GM12878 (cell line): ENCODE measurements at regions not wholly inside any gene's neighbourhood (a gene's known extent, or its start where the extent isn't known, plus 50 kb on each side); places are given as distances from the start of the nearest gene placed in this dataset.

Source experiments
- ATAC-seq: fragments of 200-7000 bp; cut with Tn5 transposase; 3 replicates; pipeline ENCODE4 v1.9.1; 2020; ENCODE audit warnings: mild to moderate bottlenecking, moderate library complexity
- BruUV-seq: library from RNA; stranded (reverse); fragments of 400-500 nt; replicated peaks from 2 replicates; lab custom pipeline; 2021; lab: Mats Ljungman, UMichigan
- CTCF ChIA-PET: fragments of 300-600 bp; sonication (Branson Sonifier 250); formaldehyde crosslinking; extraction: SDS; loops from one replicate; lab custom pipeline; 2021; ENCODE audit warnings: inconsistent platforms; lab: Yijun Ruan, JAX
- POLR2A ChIA-PET: fragments of 350-600 bp; formaldehyde crosslinking; extraction: SDS; loops from one replicate; lab custom pipeline; 2021; ENCODE audit warnings: inconsistent platforms; lab: Charles Lee
- RAD21 ChIA-PET: fragments of 300-600 bp; sonication (Branson Sonifier 250); formaldehyde crosslinking; loops from one replicate; lab custom pipeline; 2023; ENCODE audit warnings: antibody characterized with exemption; ENCODE audit not compliant: unreplicated experiment; lab: Charles Lee
- SMC1A ChIA-PET: fragments of 300-600 bp; sonication (Branson Sonifier 250); formaldehyde crosslinking; loops from one replicate; lab custom pipeline; 2023; ENCODE audit not compliant: unreplicated experiment, uncharacterized antibody; lab: Charles Lee
- DNase-seq: peaks from one replicate; pipeline ENCODE4 v3.0.0-alpha.2; 2011; ENCODE audit warnings: low read depth, low spot score
- FAIRE-seq: peaks from 3 replicates; lab custom pipeline; 2011; peaks lifted over from hg19 to GRCh38; lab: Jason Lieb, UNC
- H2AFZ ChIP-seq: 2 replicates; pipeline ENCODE4 v1.6.0; 2011; ENCODE audit warnings: low read depth, low read length, control low read depth; ENCODE audit not compliant: control insufficient read depth
- H3K27ac ChIP-seq: 2 replicates; pipeline ENCODE4 v1.5.1; 2011; ENCODE audit warnings: control low read depth; ENCODE audit not compliant: control insufficient read depth, insufficient read depth
- H3K27me3 ChIP-seq, 2 experiments: replicated peaks in 1 of 2; 2 replicates each; pipeline versions ENCODE4 v1.6.0 to v1.6.1; 2011; ENCODE audit warnings: low read length in 1 of 2; ENCODE audit not compliant: control insufficient read depth in 2 of 2, insufficient read depth in 2 of 2
- H3K36me3 ChIP-seq, 2 experiments: 2 replicates each; pipeline ENCODE4 v1.5.1; 2011; ENCODE audit warnings: low read length in 1 of 2; ENCODE audit not compliant: control insufficient read depth in 2 of 2, insufficient read depth in 2 of 2
- H3K4me1 ChIP-seq: 2 replicates; pipeline ENCODE4 v1.6.1; 2011; ENCODE audit warnings: mild to moderate bottlenecking, low read length, moderate library complexity, mixed read lengths; ENCODE audit not compliant: control insufficient read depth, insufficient read depth
- H3K4me2 ChIP-seq: 2 replicates; pipeline ENCODE4 v1.6.0; 2011; ENCODE audit warnings: control low read depth; ENCODE audit not compliant: control insufficient read depth, insufficient read depth
- H3K4me3 ChIP-seq: fragments of 200-600 bp; sonication (generic); 2 replicates; pipeline ENCODE4 v1.5.1; 2016
- H3K79me2 ChIP-seq: 2 replicates; pipeline ENCODE4 v1.6.0; 2011; ENCODE audit warnings: low read length; ENCODE audit not compliant: control insufficient read depth, insufficient read depth
- H3K9ac ChIP-seq: 2 replicates; pipeline ENCODE4 v1.8.0; 2011; ENCODE audit warnings: low read length, control low read depth, mixed read lengths; ENCODE audit not compliant: control insufficient read depth, insufficient read depth
- H3K9me3 ChIP-seq: replicated peaks from 3 replicates; pipeline ENCODE4 v1.5.1; 2011; ENCODE audit warnings: mild to moderate bottlenecking, low read length; ENCODE audit not compliant: control insufficient read depth, insufficient read depth
- H4K20me1 ChIP-seq: 2 replicates; pipeline ENCODE4 v1.6.0; 2011; ENCODE audit not compliant: control insufficient read depth, insufficient read depth
- LARP7 ChIP-seq: fragments of 450-650 bp; IDR thresholded peaks from 2 replicates; pipeline ENCODE4 v1.6.1; 2017; ENCODE audit warnings: mild to moderate bottlenecking
- SMC3 ChIP-seq: IDR thresholded peaks from 2 replicates; pipeline ENCODE4 v1.6.1; 2011; ENCODE audit warnings: low read length, improper control_type of control experiment, borderline replicate concordance
- SREBF2 ChIP-seq: IDR thresholded peaks from 2 replicates; pipeline ENCODE4 v1.6.1; 2012; ENCODE audit warnings: mild to moderate bottlenecking, low read length
- WGBS: methylation state at CpG from one replicate; pipeline ENCODE4 v1.1.6; 2016; ENCODE audit warnings: low lambda C conversion rate; ENCODE audit not compliant: insufficient replicate concordance, insufficient coverage; ENCODE audit errors: missing lambda C conversion rate; 5-methylcytosine and 5-hydroxymethylcytosine counted together
- in situ Hi-C: fragments of 300-500 bp; cut with MboI; formaldehyde crosslinking; loops from 9 replicates; pipeline ENCODE4 v1.14.3; 2018; ENCODE audit warnings: mixed read lengths
- intact Hi-C: fragments of 100-400 bp; cut with micrococcal nuclease; formaldehyde crosslinking; loops from one replicate; pipeline ENCODE4 v1.14.2; 2022; ENCODE audit not compliant: unreplicated experiment
- TF ChIP-seq, protein P1 (sequence below): IDR thresholded peaks from 2 replicates; pipeline ENCODE4 v1.6.1; 2012; ENCODE audit warnings: low read depth, low read length, improper control_type of control experiment
- TF ChIP-seq, protein P2 (sequence below): fragments of 450-650 bp; formaldehyde crosslinking; IDR thresholded peaks from 2 replicates; pipeline ENCODE4 v1.5.0; 2022; ENCODE audit warnings: mild to moderate bottlenecking, missing genetic modification characterization
- TF ChIP-seq, protein P3 (sequence below): fragments of 450-650 bp; conservative IDR thresholded peaks from 2 replicates; pipeline ENCODE4 v1.6.1; 2017; ENCODE audit warnings: mild to moderate bottlenecking, moderate library complexity

DNA sequence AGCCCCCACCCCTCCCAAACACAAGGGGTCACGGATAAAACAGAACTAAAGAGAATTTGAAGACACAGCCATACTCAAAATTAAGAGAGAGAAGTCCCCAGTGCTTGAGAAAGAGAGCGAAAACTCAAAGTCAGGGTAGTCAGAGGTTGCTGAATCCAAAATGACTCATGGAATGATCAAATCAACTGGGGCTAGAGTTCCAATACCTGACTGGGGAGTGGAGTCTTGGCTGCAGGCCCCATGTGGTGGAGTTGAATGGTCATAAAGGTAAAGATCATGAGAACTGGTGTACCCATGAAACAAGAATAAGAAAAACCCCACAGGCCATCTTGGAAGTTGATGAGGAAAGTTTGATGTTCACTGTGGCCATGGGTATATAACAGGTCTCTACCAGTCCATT is 84.5 kb upstream of the LRRN2 start:
- ChIA-PET CTCF (interaction anchor here (0.6 to 1.6 kb wide), 5 partner anchors 37 to 560 kb away, joined by 3 to 8 read pairs (median 3); no protein-coding TSS in a partner anchor), RAD21 (no interaction called here), SMC1A (interaction anchor here (0.8 kb wide), 1 partner anchor 30 kb away, joined by 3 read pairs; no protein-coding TSS in a partner anchor), POLR2A (no interaction called here)
- TF ChIP-seq, protein P1, sequence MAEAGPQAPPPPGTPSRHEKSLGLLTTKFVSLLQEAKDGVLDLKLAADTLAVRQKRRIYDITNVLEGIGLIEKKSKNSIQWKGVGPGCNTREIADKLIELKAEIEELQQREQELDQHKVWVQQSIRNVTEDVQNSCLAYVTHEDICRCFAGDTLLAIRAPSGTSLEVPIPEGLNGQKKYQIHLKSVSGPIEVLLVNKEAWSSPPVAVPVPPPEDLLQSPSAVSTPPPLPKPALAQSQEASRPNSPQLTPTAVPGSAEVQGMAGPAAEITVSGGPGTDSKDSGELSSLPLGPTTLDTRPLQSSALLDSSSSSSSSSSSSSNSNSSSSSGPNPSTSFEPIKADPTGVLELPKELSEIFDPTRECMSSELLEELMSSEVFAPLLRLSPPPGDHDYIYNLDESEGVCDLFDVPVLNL: no peak
- no peak for TF ChIP-seq LARP7
- intact Hi-C loops: no loop called here
- FAIRE-seq (no peak), DNase-seq (no peak), ATAC-seq (no peak)
- Histone ChIP-seq H3K9ac (no peak overlapping the region), H3K9me3 (no peaks in the 10 kb centered on the region), H3K27ac (no peak overlapping the region), H3K4me2 (no peak overlapping the region), H4K20me1 (no peaks in the 10 kb centered on the region), H3K27me3 (peaks cover 3 to 4% of the 10 kb centered on the region in 2 experiments; a peak in 3 of 4 replicates), H3K4me3 (no peak overlapping the region), H2AFZ (no peak overlapping the region), H3K36me3 (no peaks in the 10 kb centered on the region), H3K79me2 (no peaks in the 10 kb centered on the region), H3K4me1 (no peaks in the 10 kb centered on the region)
- in situ Hi-C loops: no loop called here
- BruUV-seq: no TSS peak
- 29% methylated on average over 2 of the region's 2 CpGs for WGBS

DNA sequence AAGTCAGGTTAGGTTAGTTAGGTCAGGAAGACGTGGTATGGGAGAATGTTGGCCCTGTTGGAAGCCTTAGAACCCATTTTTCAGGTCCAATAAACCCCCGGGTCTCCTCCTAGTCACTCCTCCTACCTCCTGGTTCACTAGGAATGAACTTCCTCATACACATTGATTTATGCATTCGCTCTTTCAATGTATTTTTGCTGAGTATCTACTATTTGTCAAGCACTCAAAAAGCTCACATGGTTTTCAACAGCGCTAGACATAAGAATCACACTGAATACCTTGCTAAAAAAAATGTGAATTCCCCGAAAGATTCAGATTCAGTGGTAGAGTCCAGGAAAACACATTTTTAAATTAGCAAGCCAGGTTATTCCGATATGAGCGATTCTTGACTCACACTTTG is 85.8 kb upstream of the LRRN2 start:
- FAIRE-seq (no peak), ATAC-seq (no peak), DNase-seq (no peak)
- Histone ChIP-seq H3K27ac (no peak overlapping the region), H2AFZ (no peak overlapping the region), H3K9ac (no peak overlapping the region), H3K9me3 (no peaks in the 10 kb centered on the region), H3K36me3 (no peaks in the 10 kb centered on the region), H3K4me3 (no peak overlapping the region), H3K27me3 (peaks cover 3 to 4% of the 10 kb centered on the region in 2 experiments; a peak in 3 of 4 replicates), H3K4me1 (no peaks in the 10 kb centered on the region), H3K79me2 (no peaks in the 10 kb centered on the region), H3K4me2 (no peak overlapping the region), H4K20me1 (no peaks in the 10 kb centered on the region)
- intact Hi-C loops: no loop called here
- RAD21 ChIA-PET: interaction anchor here (1.2 kb wide), 1 partner anchor 8 kb away, joined by 5 read pairs; no protein-coding TSS in a partner anchor
- SMC1A ChIA-PET: interaction anchor here (1.3 to 2.9 kb wide), 2 partner anchors 8 to 205 kb away, joined by 5 to 7 read pairs; no protein-coding TSS in a partner anchor
- POLR2A ChIA-PET: no interaction called here
- CTCF ChIA-PET: interaction anchor here (1.6 to 2.4 kb wide), 3 partner anchors 8 to 36 kb away, joined by 4 to 12 read pairs (median 5); no protein-coding TSS in a partner anchor
- in situ Hi-C loops: no loop called here
- 34% methylated on average over 7 of the region's 7 CpGs for WGBS
- BruUV-seq: no TSS peak
- TF ChIP-seq SMC3: no peak
- TF ChIP-seq SREBF2: no peak
- TF ChIP-seq, protein P2, sequence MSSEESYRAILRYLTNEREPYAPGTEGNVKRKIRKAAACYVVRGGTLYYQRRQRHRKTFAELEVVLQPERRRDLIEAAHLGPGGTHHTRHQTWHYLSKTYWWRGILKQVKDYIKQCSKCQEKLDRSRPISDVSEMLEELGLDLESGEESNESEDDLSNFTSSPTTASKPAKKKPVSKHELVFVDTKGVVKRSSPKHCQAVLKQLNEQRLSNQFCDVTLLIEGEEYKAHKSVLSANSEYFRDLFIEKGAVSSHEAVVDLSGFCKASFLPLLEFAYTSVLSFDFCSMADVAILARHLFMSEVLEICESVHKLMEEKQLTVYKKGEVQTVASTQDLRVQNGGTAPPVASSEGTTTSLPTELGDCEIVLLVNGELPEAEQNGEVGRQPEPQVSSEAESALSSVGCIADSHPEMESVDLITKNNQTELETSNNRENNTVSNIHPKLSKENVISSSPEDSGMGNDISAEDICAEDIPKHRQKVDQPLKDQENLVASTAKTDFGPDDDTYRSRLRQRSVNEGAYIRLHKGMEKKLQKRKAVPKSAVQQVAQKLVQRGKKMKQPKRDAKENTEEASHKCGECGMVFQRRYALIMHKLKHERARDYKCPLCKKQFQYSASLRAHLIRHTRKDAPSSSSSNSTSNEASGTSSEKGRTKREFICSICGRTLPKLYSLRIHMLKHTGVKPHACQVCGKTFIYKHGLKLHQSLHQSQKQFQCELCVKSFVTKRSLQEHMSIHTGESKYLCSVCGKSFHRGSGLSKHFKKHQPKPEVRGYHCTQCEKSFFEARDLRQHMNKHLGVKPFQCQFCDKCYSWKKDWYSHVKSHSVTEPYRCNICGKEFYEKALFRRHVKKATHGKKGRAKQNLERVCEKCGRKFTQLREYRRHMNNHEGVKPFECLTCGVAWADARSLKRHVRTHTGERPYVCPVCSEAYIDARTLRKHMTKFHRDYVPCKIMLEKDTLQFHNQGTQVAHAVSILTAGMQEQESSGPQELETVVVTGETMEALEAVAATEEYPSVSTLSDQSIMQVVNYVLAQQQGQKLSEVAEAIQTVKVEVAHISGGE: no peak
- TF ChIP-seq, protein P3, sequence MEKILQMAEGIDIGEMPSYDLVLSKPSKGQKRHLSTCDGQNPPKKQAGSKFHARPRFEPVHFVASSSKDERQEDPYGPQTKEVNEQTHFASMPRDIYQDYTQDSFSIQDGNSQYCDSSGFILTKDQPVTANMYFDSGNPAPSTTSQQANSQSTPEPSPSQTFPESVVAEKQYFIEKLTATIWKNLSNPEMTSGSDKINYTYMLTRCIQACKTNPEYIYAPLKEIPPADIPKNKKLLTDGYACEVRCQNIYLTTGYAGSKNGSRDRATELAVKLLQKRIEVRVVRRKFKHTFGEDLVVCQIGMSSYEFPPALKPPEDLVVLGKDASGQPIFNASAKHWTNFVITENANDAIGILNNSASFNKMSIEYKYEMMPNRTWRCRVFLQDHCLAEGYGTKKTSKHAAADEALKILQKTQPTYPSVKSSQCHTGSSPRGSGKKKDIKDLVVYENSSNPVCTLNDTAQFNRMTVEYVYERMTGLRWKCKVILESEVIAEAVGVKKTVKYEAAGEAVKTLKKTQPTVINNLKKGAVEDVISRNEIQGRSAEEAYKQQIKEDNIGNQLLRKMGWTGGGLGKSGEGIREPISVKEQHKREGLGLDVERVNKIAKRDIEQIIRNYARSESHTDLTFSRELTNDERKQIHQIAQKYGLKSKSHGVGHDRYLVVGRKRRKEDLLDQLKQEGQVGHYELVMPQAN: no peak
